ENCODE measurements at regions not wholly inside any gene's neighbourhood (a gene's known extent, or its start where the extent isn't known, plus 50 kb on each side); places are given as distances from the start of the nearest gene placed in this dataset.

GRCh38 chr4:162661913-162662312 is 498.1 kb upstream of the FSTL5 start:
- TF ChIP-seq POLR2AphosphoS5 (IDR thresholded peaks at IDR 0.05; ENCODE audit: low read depth, low read length) (no peak), CTCF (IDR thresholded peaks at IDR 0.05; ENCODE audit: control extremely low read depth in 1 of 3, insufficient read depth in 1 of 3, low read depth in 1 of 3, low read length in 3 of 3) (no peak)

All from H1 (cell line).